PFSK-1 (cell line): ENCODE measurements at regions not wholly inside any gene's neighbourhood (a gene's known extent, or its start where the extent isn't known, plus 50 kb on each side); places are given as distances from the start of the nearest gene placed in this dataset.

ENCODE experiments used
- FOXP2 ChIP-seq: optimal IDR thresholded peaks from 2 replicates; pipeline ENCODE3; 2011; ENCODE audit warnings: borderline replicate concordance, control low read depth, inconsistent platforms; ENCODE audit not compliant: insufficient read depth; ENCODE audit errors: extremely low read length, extremely low read depth
- POLR2AphosphoS5 ChIP-seq: IDR thresholded peaks from 2 replicates; pipeline ENCODE4 v1.6.1; 2012; ENCODE audit warnings: low read depth, mild to moderate bottlenecking, control low read depth, low read length, moderate library complexity
- SIN3A ChIP-seq: IDR thresholded peaks from 2 replicates; pipeline ENCODE4 v1.6.1; 2012; ENCODE audit warnings: mild to moderate bottlenecking, low read length, moderate library complexity, borderline replicate concordance; ENCODE audit not compliant: insufficient read depth
- TAF1 ChIP-seq: IDR thresholded peaks from 2 replicates; pipeline ENCODE4 v1.6.1; 2012; ENCODE audit warnings: low read length, control low read depth, borderline replicate concordance; ENCODE audit not compliant: insufficient read depth
- TF ChIP-seq, protein P1 (sequence below), 2 experiments: IDR thresholded peaks; 2 replicates each; pipeline versions ENCODE4 v1.6.1 to v1.8.0; 2011 to 2012; ENCODE audit warnings: low read depth in 2 of 2, low read length in 2 of 2, control low read depth in 1 of 2, inconsistent platforms in 1 of 2, mild to moderate bottlenecking in 1 of 2, moderate library complexity in 1 of 2; ENCODE audit not compliant: insufficient read depth in 1 of 2

DNA sequence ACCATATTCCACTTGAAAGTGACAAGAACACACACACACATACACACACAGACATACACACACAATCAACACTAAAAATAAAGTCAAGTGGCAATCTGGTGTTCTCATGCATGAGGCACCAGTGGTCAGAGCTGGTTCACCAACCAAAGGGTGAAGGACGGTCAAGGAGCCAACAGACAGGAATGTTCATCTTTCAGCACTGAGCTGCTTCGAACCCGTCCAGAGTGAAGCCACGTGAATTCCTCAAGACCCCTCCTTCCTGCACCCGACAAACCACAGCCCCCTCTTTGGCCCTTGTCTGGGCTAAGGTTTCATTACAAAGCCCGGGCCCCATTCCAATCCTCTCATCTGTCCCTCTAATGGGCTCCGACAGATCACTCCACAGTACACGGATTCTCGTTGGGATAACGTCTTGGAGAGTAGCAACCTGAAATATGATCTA lies 84.5 kb upstream of the SMIM23 start:
- TF ChIP-seq POLR2AphosphoS5 (no peak), TAF1 (no peak), SIN3A (no peak), FOXP2 (no peak)
- TF ChIP-seq, protein P1, sequence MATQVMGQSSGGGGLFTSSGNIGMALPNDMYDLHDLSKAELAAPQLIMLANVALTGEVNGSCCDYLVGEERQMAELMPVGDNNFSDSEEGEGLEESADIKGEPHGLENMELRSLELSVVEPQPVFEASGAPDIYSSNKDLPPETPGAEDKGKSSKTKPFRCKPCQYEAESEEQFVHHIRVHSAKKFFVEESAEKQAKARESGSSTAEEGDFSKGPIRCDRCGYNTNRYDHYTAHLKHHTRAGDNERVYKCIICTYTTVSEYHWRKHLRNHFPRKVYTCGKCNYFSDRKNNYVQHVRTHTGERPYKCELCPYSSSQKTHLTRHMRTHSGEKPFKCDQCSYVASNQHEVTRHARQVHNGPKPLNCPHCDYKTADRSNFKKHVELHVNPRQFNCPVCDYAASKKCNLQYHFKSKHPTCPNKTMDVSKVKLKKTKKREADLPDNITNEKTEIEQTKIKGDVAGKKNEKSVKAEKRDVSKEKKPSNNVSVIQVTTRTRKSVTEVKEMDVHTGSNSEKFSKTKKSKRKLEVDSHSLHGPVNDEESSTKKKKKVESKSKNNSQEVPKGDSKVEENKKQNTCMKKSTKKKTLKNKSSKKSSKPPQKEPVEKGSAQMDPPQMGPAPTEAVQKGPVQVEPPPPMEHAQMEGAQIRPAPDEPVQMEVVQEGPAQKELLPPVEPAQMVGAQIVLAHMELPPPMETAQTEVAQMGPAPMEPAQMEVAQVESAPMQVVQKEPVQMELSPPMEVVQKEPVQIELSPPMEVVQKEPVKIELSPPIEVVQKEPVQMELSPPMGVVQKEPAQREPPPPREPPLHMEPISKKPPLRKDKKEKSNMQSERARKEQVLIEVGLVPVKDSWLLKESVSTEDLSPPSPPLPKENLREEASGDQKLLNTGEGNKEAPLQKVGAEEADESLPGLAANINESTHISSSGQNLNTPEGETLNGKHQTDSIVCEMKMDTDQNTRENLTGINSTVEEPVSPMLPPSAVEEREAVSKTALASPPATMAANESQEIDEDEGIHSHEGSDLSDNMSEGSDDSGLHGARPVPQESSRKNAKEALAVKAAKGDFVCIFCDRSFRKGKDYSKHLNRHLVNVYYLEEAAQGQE (IDR thresholded peaks at IDR 0.05; ENCODE audit: insufficient read depth in 1 of 2, low read depth in 2 of 2, low read length in 2 of 2): no peak
